Esophagus muscularis mucosa (tissue), 4 donors: ENCODE measurements at regions not wholly inside any gene's neighbourhood (a gene's known extent, or its start where the extent isn't known, plus 50 kb on each side); places are given as distances from the start of the nearest gene placed in this dataset.

Experiments
- DNase-seq: peaks from one replicate; pipeline ENCODE4 v3.0.0-alpha.2; 2017; ENCODE audit errors: extremely low spot score
- H3K27ac ChIP-seq, 4 donors: fragments of 200-600 bp; sonication (generic); replicated peaks in 1 of 4; 1 replicate in 3 of 4; 2 replicates in 1 of 4; pipeline ENCODE4 v1.5.1; 2016 to 2019; ENCODE audit warnings: mild to moderate bottlenecking in 1 of 4
- H3K27me3 ChIP-seq, 4 donors: fragments of 200-600 bp; sonication (generic); one replicate each; pipeline versions ENCODE4 v1.5.1 to v1.6.0; 2016 to 2019
- H3K36me3 ChIP-seq, 4 donors: fragments of 200-600 bp; sonication (generic); one replicate each; pipeline ENCODE4 v1.5.1; 2016 to 2019
- H3K4me1 ChIP-seq, 4 donors: fragments of 200-600 bp; sonication (generic); one replicate each; pipeline ENCODE4 v1.5.1; 2016 to 2019
- H3K4me3 ChIP-seq, 4 donors: fragments of 200-600 bp; sonication (generic); 1 replicate in 2 of 4; 2 replicates in 2 of 4; pipeline ENCODE4 v1.5.1; 2016 to 2019; ENCODE audit warnings: mild to moderate bottlenecking in 4 of 4, moderate library complexity in 1 of 4
- H3K9me3 ChIP-seq, 4 donors: fragments of 200-600 bp; sonication (generic); 1 replicate in 3 of 4; 2 replicates in 1 of 4; pipeline ENCODE4 v1.5.1; 2016 to 2019
- CTCF ChIP-seq, 3 experiments: fragments of 200-600 bp in 2 of 3; fragments of 450-650 bp in 1 of 3; sonication (generic) in 2 of 3; IDR thresholded peaks; one replicate each; pipeline ENCODE4 v1.5.1; 2017 to 2019; ENCODE audit warnings: antibody characterized with exemption in 3 of 3, mild to moderate bottlenecking in 2 of 3, moderate library complexity in 1 of 3
- EP300 ChIP-seq: sonication (generic); formaldehyde crosslinking; IDR thresholded peaks from one replicate; pipeline ENCODE4 v1.6.1; 2017; ENCODE audit warnings: antibody characterized with exemption
- POLR2A ChIP-seq: fragments of 450-650 bp; IDR thresholded peaks from one replicate; pipeline ENCODE4 v1.6.1; 2017; ENCODE audit warnings: antibody characterized with exemption, moderate library complexity, mild to moderate bottlenecking, low read depth
- POLR2AphosphoS5 ChIP-seq, 2 donors: sonication (generic); formaldehyde crosslinking; IDR thresholded peaks; one replicate each; pipeline ENCODE4 v1.6.1; 2017; ENCODE audit warnings: antibody characterized with exemption in 2 of 2
- WGBS: methylation state at CpG from one replicate; pipeline ENCODE4 v1.1.5; 2018; 5-methylcytosine and 5-hydroxymethylcytosine counted together
- intact Hi-C: fragments of 100-400 bp; cut with DNase I; formaldehyde crosslinking; loops from one replicate; pipeline ENCODE4 v1.15.1; 2023

GRCh38 chr21:28513428-28513827 is 479.2 kb downstream of the LTN1 start:
- intact Hi-C loops = loop anchor here (10.0 kb wide), 1 partner anchor 231 kb away; no protein-coding TSS in a partner anchor
- Histone ChIP-seq H3K27ac (no peak overlapping the region), H3K9me3 (no peaks in the 10 kb centered on the region), H3K36me3 (no peaks in the 10 kb centered on the region), H3K4me1 (peaks cover 8 to 13% (median 10%) of the 10 kb centered on the region in 4 donors), H3K4me3 (no peak overlapping the region), H3K27me3 (no peaks in the 10 kb centered on the region)
- no peak for TF ChIP-seq EP300
- TF ChIP-seq CTCF (IDR thresholded peaks at IDR 0.05) = no peak
- no peak for TF ChIP-seq POLR2AphosphoS5 (IDR thresholded peaks at IDR 0.05)
- TF ChIP-seq POLR2A = no peak
- WGBS = 21% methylated on average over 1 of the region's 1 CpG
- no peak for DNase-seq

DNA sequence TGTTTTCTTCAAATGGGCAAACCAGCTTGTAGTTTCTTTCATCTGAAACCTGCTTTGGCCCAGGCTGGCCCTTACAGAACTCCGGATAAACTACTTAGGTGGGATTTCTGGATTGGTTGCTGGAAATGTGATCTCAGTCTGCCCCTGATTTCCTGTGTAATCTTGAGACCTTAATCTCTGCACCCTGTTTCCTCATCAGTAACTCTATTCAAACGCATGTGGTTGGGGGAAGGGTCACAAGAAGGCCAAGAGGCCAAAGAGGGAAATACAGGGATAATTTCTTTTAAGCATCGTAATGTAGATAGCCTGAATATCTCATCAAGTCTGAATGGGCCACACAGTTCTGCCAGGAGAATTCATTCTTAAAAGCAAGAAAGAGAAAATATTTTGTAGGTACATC is 483.6 kb downstream of the LTN1 start:
- Histone ChIP-seq H3K27ac (no peak overlapping the region), H3K4me3 (no peak overlapping the region), H3K9me3 (peaks cover 0 to 21% (median 14%) of the 10 kb centered on the region in 4 donors), H3K36me3 (no peaks in the 10 kb centered on the region), H3K4me1 (peaks cover 0 to 5% (median 0%) of the 10 kb centered on the region in 4 donors), H3K27me3 (no peaks in the 10 kb centered on the region)
- intact Hi-C loops = no loop called here
- TF ChIP-seq EP300 (no peak), POLR2AphosphoS5 (IDR thresholded peaks at IDR 0.05) (no peak), CTCF (IDR thresholded peaks at IDR 0.05) (no peak), POLR2A (no peak)
- 63% methylated on average over 3 of the region's 3 CpGs for WGBS
- DNase-seq = no peak

DNA sequence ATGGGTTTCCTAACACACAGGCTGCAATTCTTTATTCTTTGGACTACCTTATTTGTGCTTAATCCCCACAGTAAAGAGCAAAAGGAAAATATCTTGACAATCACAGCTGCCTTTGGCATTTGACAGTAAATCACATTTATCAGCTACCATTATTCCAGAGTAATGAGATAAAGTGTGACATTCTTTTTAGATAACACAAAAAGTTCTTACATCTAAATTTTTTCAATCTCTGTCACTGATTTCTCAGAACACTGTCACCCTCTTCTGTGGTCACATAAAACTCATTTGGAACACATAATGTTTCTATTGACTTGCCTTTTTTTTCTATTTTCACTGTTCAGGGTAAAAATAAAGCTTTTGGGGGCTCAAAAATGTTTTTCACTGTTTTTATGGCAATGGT is 484.6 kb downstream of the LTN1 start:
- H3K4me3 ChIP-seq = no peak overlapping the region
- TF ChIP-seq POLR2A (no peak), POLR2AphosphoS5 (IDR thresholded peaks at IDR 0.05) (no peak), EP300 (no peak), CTCF (IDR thresholded peaks at IDR 0.05) (no peak)
- H3K27ac ChIP-seq = no peak overlapping the region

DNA sequence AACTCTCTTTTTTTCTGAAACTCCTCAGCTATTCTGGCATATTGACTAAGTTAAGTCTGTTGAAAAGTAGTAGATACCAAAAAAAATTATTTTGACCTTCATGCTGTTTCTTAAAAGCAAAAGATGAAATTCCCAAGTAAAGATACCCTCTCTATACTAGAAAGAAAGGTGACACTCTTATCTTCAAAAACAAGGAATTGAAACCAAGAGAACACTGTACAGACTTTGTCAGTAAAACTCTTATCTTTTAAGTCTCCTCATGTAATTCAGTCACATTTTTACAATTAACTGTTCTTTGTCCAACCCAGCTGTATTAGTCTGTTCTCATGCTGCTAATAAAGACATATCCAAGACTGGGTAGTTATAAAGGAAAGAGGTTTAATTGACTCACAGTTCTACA is 496.2 kb downstream of the LTN1 start:
- no peaks in the 10 kb centered on the region for H3K4me1 ChIP-seq
- no peaks in the 10 kb centered on the region for H3K27me3 ChIP-seq
- TF ChIP-seq POLR2AphosphoS5 (IDR thresholded peaks at IDR 0.05) (no peak), CTCF (IDR thresholded peaks at IDR 0.05) (no peak), EP300 (no peak), POLR2A (no peak)
- intact Hi-C loops = no loop called here
- no peak overlapping the region for H3K4me3 ChIP-seq
- no peaks in the 10 kb centered on the region for H3K9me3 ChIP-seq
- no peak for DNase-seq
- H3K27ac ChIP-seq = no peak overlapping the region
- H3K36me3 ChIP-seq = no peaks in the 10 kb centered on the region

More for the DNA sequence above, 484.6 kb downstream of the LTN1 start:
- Histone ChIP-seq H3K4me1 (peaks cover 0 to 5% (median 0%) of the 10 kb centered on the region in 4 donors), H3K9me3 (peaks cover 0 to 21% (median 14%) of the 10 kb centered on the region in 4 donors), H3K36me3 (no peaks in the 10 kb centered on the region), H3K27me3 (no peaks in the 10 kb centered on the region)
- intact Hi-C loops = no loop called here
- DNase-seq = no peak

GRCh38 chr21:28492127-28492526 is 500.6 kb downstream of the LTN1 start:
- no peaks in the 10 kb centered on the region for H3K36me3 ChIP-seq
- H3K4me3 ChIP-seq = no peak overlapping the region
- intact Hi-C loops = no loop called here
- H3K4me1 ChIP-seq = peaks cover 0 to 21% (median 14%) of the 10 kb centered on the region in 4 donors
- no peaks in the 10 kb centered on the region for H3K9me3 ChIP-seq
- 89% methylated on average over 4 of the region's 4 CpGs for WGBS
- DNase-seq = no peak
- no peaks in the 10 kb centered on the region for H3K27me3 ChIP-seq
- no peak overlapping the region for H3K27ac ChIP-seq
- no peak for TF ChIP-seq POLR2AphosphoS5 (IDR thresholded peaks at IDR 0.05)
- no peak for TF ChIP-seq CTCF (IDR thresholded peaks at IDR 0.05)
- no peak for TF ChIP-seq EP300
- TF ChIP-seq POLR2A = no peak
